ENCODE measurements at regions not wholly inside any gene's neighbourhood (a gene's known extent, or its start where the extent isn't known, plus 50 kb on each side); places are given as distances from the start of the nearest gene placed in this dataset.

GRCh38 chr10:9219860-9220259 lies 1165.4 kb downstream of the GATA3 start:
- Histone ChIP-seq H3K4me1 (no peaks in the 10 kb centered on the region), H3K27ac (no peak overlapping the region), H3K9me3 (no peaks in the 10 kb centered on the region), H3K4me3 (no peak overlapping the region), H3K36me3 (no peaks in the 10 kb centered on the region), H3K27me3 (ENCODE audit: low read depth) (peaks cover 3% of the 10 kb centered on the region)
- intact Hi-C loops (cut with DNase I) = no loop called here
- ATAC-seq (no peak), DNase-seq (no peak)
- no peak for TF ChIP-seq CTCF (IDR thresholded peaks at IDR 0.05)

DNA sequence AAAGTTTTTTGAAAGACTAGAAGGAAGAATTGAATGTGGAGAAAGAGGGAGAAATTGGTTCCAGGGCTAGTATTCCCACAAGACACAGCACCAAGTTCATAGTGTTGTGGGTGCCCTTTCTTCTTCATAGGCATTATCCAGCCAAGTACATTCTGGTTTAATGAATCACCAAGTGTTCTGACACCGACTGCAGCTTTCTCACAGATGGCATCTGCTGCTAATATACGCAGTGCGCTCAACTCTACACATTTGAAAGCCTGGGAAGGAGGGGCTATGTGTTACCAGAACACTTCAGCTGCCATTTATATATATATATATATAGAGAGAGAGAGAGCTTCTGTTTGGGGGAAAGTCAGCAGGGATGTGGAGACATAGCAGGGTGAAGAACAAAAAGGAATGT lies 1168.4 kb downstream of the GATA3 start:
- intact Hi-C loops (cut with DNase I) = no loop called here

GRCh38 chr10:9227679-9228365 lies 1173.3 kb downstream of the GATA3 start:
- ATAC-seq = no peak
- no peak for TF ChIP-seq CTCF (IDR thresholded peaks at IDR 0.05)
- no peak for DNase-seq
- no peaks in the 10 kb centered on the region for H3K9me3 ChIP-seq
- H3K27ac ChIP-seq = no peak overlapping the region
- no peaks in the 10 kb centered on the region for H3K27me3 ChIP-seq (ENCODE audit: low read depth)
- H3K4me1 ChIP-seq = no peaks in the 10 kb centered on the region
- H3K4me3 ChIP-seq = no peak overlapping the region
- intact Hi-C loops (cut with DNase I) = no loop called here
- no peaks in the 10 kb centered on the region for H3K36me3 ChIP-seq

More for the DNA sequence above, 1168.4 kb downstream of the GATA3 start:
- no peaks in the 10 kb centered on the region for H3K9me3 ChIP-seq
- no peaks in the 10 kb centered on the region for H3K4me1 ChIP-seq
- ATAC-seq = no peak
- TF ChIP-seq CTCF (IDR thresholded peaks at IDR 0.05) = no peak
- peaks cover 3% of the 10 kb centered on the region for H3K27me3 ChIP-seq (ENCODE audit: low read depth)
- H3K27ac ChIP-seq = no peak overlapping the region
- H3K36me3 ChIP-seq = no peaks in the 10 kb centered on the region
- no peak overlapping the region for H3K4me3 ChIP-seq
- DNase-seq = no peak

DNA sequence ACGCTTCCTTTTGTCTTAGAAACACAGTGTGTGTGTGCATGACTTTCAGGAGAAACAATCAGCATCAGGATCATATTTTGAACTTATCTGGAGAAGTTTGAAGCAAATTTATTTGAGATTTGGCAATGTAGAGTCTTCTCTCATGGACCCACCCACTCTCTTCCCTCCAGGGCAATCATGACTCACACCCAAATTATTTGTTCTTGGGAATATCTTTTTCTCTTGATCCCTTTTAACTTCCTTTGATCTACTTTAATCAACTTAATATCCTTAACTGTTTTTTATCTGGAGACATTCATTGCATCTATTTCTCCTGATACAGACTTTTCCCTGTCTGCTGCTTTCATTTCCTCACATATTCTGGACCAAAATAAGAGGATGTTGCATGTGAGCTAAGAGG lies 1174.3 kb downstream of the GATA3 start:
- Histone ChIP-seq H3K4me3 (no peak overlapping the region), H3K4me1 (no peaks in the 10 kb centered on the region), H3K27ac (no peak overlapping the region), H3K9me3 (no peaks in the 10 kb centered on the region), H3K27me3 (ENCODE audit: low read depth) (no peaks in the 10 kb centered on the region), H3K36me3 (no peaks in the 10 kb centered on the region)
- no peak for DNase-seq
- TF ChIP-seq CTCF (IDR thresholded peaks at IDR 0.05) = no peak
- intact Hi-C loops (cut with DNase I) = no loop called here
- no peak for ATAC-seq

DNA sequence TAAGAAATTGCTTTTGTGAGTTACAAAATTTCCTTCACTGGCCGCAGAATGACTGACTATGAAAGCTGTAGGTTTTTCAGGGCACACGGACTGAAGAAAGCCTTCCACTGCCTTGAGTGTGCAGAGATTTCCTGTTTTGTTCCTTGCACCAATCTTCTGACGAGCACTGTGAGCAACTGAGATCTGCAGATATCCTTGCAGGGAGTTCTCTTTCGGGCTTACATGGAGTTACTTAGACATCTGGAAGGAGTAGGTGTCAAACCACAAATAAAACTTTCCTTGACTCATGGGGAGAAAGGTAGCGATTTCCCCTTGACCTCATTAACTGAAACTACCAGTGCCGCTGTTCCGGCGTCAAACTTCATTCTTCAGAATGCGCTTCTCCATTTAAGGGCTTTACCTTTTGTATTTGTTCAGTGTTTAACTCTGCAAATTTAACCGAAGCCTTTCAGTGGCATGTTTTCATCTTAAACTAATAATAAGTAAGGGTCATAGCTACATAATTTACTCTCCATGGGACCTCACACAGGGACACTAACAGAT lies 1175.3 kb downstream of the GATA3 start:
- DNase-seq (no peak), ATAC-seq (no peak)
- H3K4me3 ChIP-seq = no peak overlapping the region
- TF ChIP-seq CTCF (IDR thresholded peaks at IDR 0.05) = no peak
- H3K36me3 ChIP-seq = no peaks in the 10 kb centered on the region
- peaks cover 7% of the 10 kb centered on the region for H3K27me3 ChIP-seq (ENCODE audit: low read depth)
- no peaks in the 10 kb centered on the region for H3K9me3 ChIP-seq
- H3K27ac ChIP-seq = no peak overlapping the region
- no peaks in the 10 kb centered on the region for H3K4me1 ChIP-seq
- intact Hi-C loops (cut with DNase I) = no loop called here
